ENCODE measurements at regions not wholly inside any gene's neighbourhood (a gene's known extent, or its start where the extent isn't known, plus 50 kb on each side); places are given as distances from the start of the nearest gene placed in this dataset.

DNA sequence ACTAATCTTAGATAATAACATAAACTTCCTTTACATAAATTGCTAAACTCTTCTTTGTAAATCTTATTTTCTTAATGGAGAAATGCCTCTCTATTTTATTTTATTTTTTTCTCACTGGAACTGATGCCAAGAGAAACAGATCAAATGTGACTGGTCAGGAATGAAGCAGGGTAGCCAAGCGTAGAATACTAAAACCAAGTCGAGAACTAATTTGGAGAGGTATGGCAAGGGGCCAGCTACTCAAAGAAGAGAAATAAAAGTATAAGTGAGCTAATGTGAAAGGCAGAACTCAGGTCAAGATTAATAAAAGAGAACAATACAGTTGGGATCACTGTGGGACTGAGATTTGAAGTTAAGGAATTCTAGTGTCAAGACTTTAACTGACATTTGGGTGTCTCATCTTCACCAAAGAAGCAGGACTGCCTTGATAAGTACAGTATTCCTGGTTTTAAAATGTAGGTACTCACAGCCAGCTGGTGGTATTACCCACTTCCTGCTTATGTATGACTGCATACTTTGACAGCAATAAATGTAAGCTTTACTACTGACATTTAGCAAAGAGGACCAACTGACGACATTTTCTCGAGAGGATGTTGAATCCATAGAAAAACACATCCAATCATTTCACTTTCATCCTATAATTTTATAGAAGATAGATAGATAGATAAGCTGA is 1192.2 kb downstream of the EFNB2 start:
- no peak overlapping the region for H2AK9ac ChIP-seq (replicated peaks; ENCODE audit: low read depth, low read length, poor library complexity)
- H4K5ac ChIP-seq (ENCODE audit: low read depth, low read length), result peak overlapping the region; percentile 63; the same call in 1 of the 2 replicates
- TF ChIP-seq MXI1 (IDR thresholded peaks at IDR 0.05; ENCODE audit: borderline replicate concordance, low read depth, low read length), result no peak
- peaks cover 6% of the 10 kb centered on the region; the same call in 1 of the 2 replicates for H3K9me1 ChIP-seq (ENCODE audit: insufficient read depth, low read length)
- H3K9me3 ChIP-seq (ENCODE audit: control insufficient read depth, insufficient read depth, low read length), result no peaks in the 10 kb centered on the region
- H3K56ac ChIP-seq (ENCODE audit: extremely low read depth, insufficient read depth, low read length), result no peak overlapping the region
- no peaks in the 10 kb centered on the region for H3K36me3 ChIP-seq (ENCODE audit: control insufficient read depth, insufficient read depth, low read length)
- H4K20me1 ChIP-seq (ENCODE audit: insufficient read depth, low read length), result no peaks in the 10 kb centered on the region
- peaks cover 7% of the 10 kb centered on the region for H3K4me1 ChIP-seq (ENCODE audit: control insufficient read depth, insufficient read depth, low read length)
- H3K27ac ChIP-seq (ENCODE audit: insufficient read depth, low read length), result no peak overlapping the region
- dilution Hi-C loops (cut with HindIII; ENCODE audit: low sequenced_read_pairs, unreplicated experiment) (no loop called here), intact Hi-C loops (cut with micrococcal nuclease) (no loop called here), in situ Hi-C loops (cut with MboI; ENCODE audit: low sequenced_read_pairs) (loop anchor here (25.0 kb wide), 1 partner anchor 1194 kb away; the partner anchor contains the start of gene EFNB2)
- 0 out of 2 replicates have a peak overlapping the region, but pooled peaks have one; percentile 13 for H3K23ac ChIP-seq (ENCODE audit: low read depth, low read length)
- H2BK20ac ChIP-seq (ENCODE audit: low read depth, low read length), result peak overlapping the region; percentile 73
- H2BK5ac ChIP-seq (ENCODE audit: low read depth, low read length, poor library complexity, severe bottlenecking), result peak overlapping the region; percentile 36
- H3K79me1 ChIP-seq (ENCODE audit: low read depth in 1 of 2, low read length in 2 of 2), result no peaks in the 10 kb centered on the region
- H4K8ac ChIP-seq (ENCODE audit: low read depth in 2 of 2, low read length in 2 of 2), result peak overlapping the region; percentile 55 to 60; a peak in 2 of 4 replicates
- DNase-seq (peak; percentile 59), ATAC-seq (ENCODE audit: low read depth) (no peak)
- H3K18ac ChIP-seq (ENCODE audit: low read depth, low read length), result peak overlapping the region; percentile 84; the same call in 1 of the 2 replicates
- no peak overlapping the region for H3K4me3 ChIP-seq (ENCODE audit: insufficient read depth, low read depth, low read length)
- H3K4ac ChIP-seq (ENCODE audit: low read depth, low read length), result peak overlapping the region; percentile 66; the same call in 1 of the 2 replicates
- H4K91ac ChIP-seq (ENCODE audit: insufficient read depth, low read depth, low read length), result peak overlapping the region; percentile 31
- WGBS, 2 experiments (ENCODE audit: extremely low coverage in 2 of 2, insufficient read length in 1 of 2), result 36% methylated on average over 2 of the region's 4 CpGs; no CpG with 5 or more reads in 1 of the 2 experiments
- peak overlapping the region; percentile 17; the same call in 1 of the 2 replicates for H3K4me2 ChIP-seq (ENCODE audit: low read depth, low read length)
- H2AK5ac ChIP-seq (ENCODE audit: low read depth, low read length), result no peak overlapping the region
- H2BK15ac ChIP-seq (ENCODE audit: low read depth, low read length), result peak overlapping the region; percentile 16; the same call in 2 of the 3 replicates
- H3K14ac ChIP-seq (replicated peaks; ENCODE audit: low read depth, low read length), result peak overlapping the region; percentile 51; the same call in 1 of the 2 replicates
- H3K9ac ChIP-seq (ENCODE audit: low read depth, low read length), result no peak overlapping the region
- CTCF ChIA-PET, result no interaction called here
- H3K27me3 ChIP-seq (ENCODE audit: control insufficient read depth, insufficient read depth, low read length), result no peaks in the 10 kb centered on the region
- H2AFZ ChIP-seq (replicated peaks; ENCODE audit: low read length, poor library complexity), result no peak overlapping the region
- H2BK120ac ChIP-seq (ENCODE audit: low read depth, low read length), result peak overlapping the region; percentile 82
- BruUV-seq (replicated peaks), result no TSS peak
- POLR2A ChIA-PET (ENCODE audit: unreplicated experiment), result no interaction called here

All from IMR-90 (cell line).